HepG2 (cell line): ENCODE measurements at regions not wholly inside any gene's neighbourhood (a gene's known extent, or its start where the extent isn't known, plus 50 kb on each side); places are given as distances from the start of the nearest gene placed in this dataset.

ENCODE experiments used
- CREM ChIP-seq, 2 experiments: sonication (generic) in 1 of 2; formaldehyde crosslinking in 1 of 2; IDR thresholded peaks; 2 replicates each; pipeline versions ENCODE4 v1.4.0 to v1.6.1; 2016 to 2020; ENCODE audit warnings: antibody characterized with exemption in 1 of 2, mild to moderate bottlenecking in 1 of 2, missing genetic modification reagents in 1 of 2
- EEA1 ChIP-seq: sonication (generic); formaldehyde crosslinking; IDR thresholded peaks from 2 replicates; pipeline ENCODE4 v1.5.1; 2020; ENCODE audit warnings: mild to moderate bottlenecking, missing genetic modification reagents, borderline replicate concordance
- FOXA1 ChIP-seq, 2 experiments: fragments of 450-650 bp in 1 of 2; sonication (generic) in 1 of 2; formaldehyde crosslinking in 1 of 2; IDR thresholded peaks; 2 replicates each; pipeline versions ENCODE4 v1.4.0 to v1.6.1; 2016 to 2020; ENCODE audit warnings: missing genetic modification reagents in 1 of 2
- GLI4 ChIP-seq: sonication (generic); formaldehyde crosslinking; IDR thresholded peaks from 2 replicates; pipeline ENCODE4 v1.5.1; 2020; ENCODE audit warnings: missing genetic modification reagents, mild to moderate bottlenecking, moderate library complexity, borderline replicate concordance
- HCFC1 ChIP-seq: fragments of 150-350 bp; IDR thresholded peaks from 2 replicates; pipeline ENCODE4 v1.6.1; 2014; ENCODE audit warnings: low read depth, low read length
- KLF12 ChIP-seq: sonication (generic); formaldehyde crosslinking; IDR thresholded peaks from 2 replicates; pipeline ENCODE4 v1.4.0; 2020; ENCODE audit warnings: missing genetic modification reagents, borderline replicate concordance
- MTF2 ChIP-seq: sonication (generic); formaldehyde crosslinking; IDR thresholded peaks from 2 replicates; pipeline ENCODE4 v1.5.0; 2020; ENCODE audit warnings: missing genetic modification reagents, borderline replicate concordance
- RBM39 ChIP-seq: fragments of 200-400 bp; formaldehyde crosslinking; IDR thresholded peaks from one replicate; pipeline ENCODE4 v1.6.1; 2018; ENCODE audit warnings: antibody characterized with exemption, mild to moderate bottlenecking, low read depth, low read length; ENCODE audit not compliant: poor library complexity, severe bottlenecking
- TBX3 ChIP-seq: fragments of 450-650 bp; IDR thresholded peaks from 2 replicates; pipeline ENCODE4 v1.6.1; 2017; ENCODE audit warnings: antibody characterized with exemption, mild to moderate bottlenecking, inconsistent platforms, borderline replicate concordance
- TEAD2 ChIP-seq: sonication (generic); formaldehyde crosslinking; IDR thresholded peaks from 2 replicates; pipeline ENCODE4 v1.9.0; 2021; ENCODE audit warnings: missing genetic modification reagents
- TOE1 ChIP-seq: sonication (generic); formaldehyde crosslinking; IDR thresholded peaks from 2 replicates; pipeline ENCODE4 v1.4.0; 2020; ENCODE audit warnings: mild to moderate bottlenecking, missing genetic modification reagents
- YY1 ChIP-seq: IDR thresholded peaks from 2 replicates; pipeline ENCODE4 v1.6.1; 2011; ENCODE audit warnings: low read length, low read depth, moderate library complexity, mild to moderate bottlenecking; ENCODE audit not compliant: insufficient read depth, insufficient replicate concordance
- ZNF124 ChIP-seq: sonication (generic); formaldehyde crosslinking; IDR thresholded peaks from 2 replicates; pipeline ENCODE4 v1.4.0; 2020; ENCODE audit warnings: missing genetic modification reagents
- ZNF251 ChIP-seq: sonication (generic); formaldehyde crosslinking; IDR thresholded peaks from 2 replicates; pipeline ENCODE4 v1.9.0; 2021; ENCODE audit warnings: mild to moderate bottlenecking, missing genetic modification reagents
- ZNF296 ChIP-seq: sonication (generic); formaldehyde crosslinking; conservative IDR thresholded peaks from 2 replicates; pipeline ENCODE4 v1.5.0; 2020; ENCODE audit warnings: mild to moderate bottlenecking, missing genetic modification reagents
- ZNF331 ChIP-seq: sonication (generic); formaldehyde crosslinking; IDR thresholded peaks from 2 replicates; pipeline ENCODE4 v1.4.0; 2020; ENCODE audit warnings: missing genetic modification reagents
- ZNF430 ChIP-seq: sonication (generic); formaldehyde crosslinking; IDR thresholded peaks from 2 replicates; pipeline ENCODE4 v1.9.0; 2021; ENCODE audit warnings: mild to moderate bottlenecking, missing genetic modification reagents
- ZNF496 ChIP-seq: sonication (generic); formaldehyde crosslinking; IDR thresholded peaks from 2 replicates; pipeline ENCODE4 v1.8.1; 2023; ENCODE audit warnings: mild to moderate bottlenecking, moderate library complexity, missing genetic modification reagents; ENCODE audit not compliant: insufficient replicate concordance
- ZNF660 ChIP-seq: sonication (generic); formaldehyde crosslinking; IDR thresholded peaks from 2 replicates; pipeline ENCODE4 v1.5.1; 2020; ENCODE audit warnings: mild to moderate bottlenecking, low read depth, missing genetic modification reagents, borderline replicate concordance
- ZNF773 ChIP-seq: sonication (generic); formaldehyde crosslinking; IDR thresholded peaks from 2 replicates; pipeline ENCODE4 v1.4.0; 2020; ENCODE audit warnings: missing genetic modification reagents, borderline replicate concordance
- ZNF891 ChIP-seq: sonication (generic); formaldehyde crosslinking; IDR thresholded peaks from 2 replicates; pipeline ENCODE4 v1.5.0; 2020; ENCODE audit warnings: mild to moderate bottlenecking, missing genetic modification reagents
- TF ChIP-seq, protein P1 (sequence below), 2 experiments: sonication (generic) in 1 of 2; formaldehyde crosslinking in 1 of 2; IDR thresholded peaks; 2 replicates each; pipeline versions ENCODE4 v1.5.1 to v1.6.1; 2011 to 2020; ENCODE audit warnings: borderline replicate concordance in 1 of 2, low read depth in 1 of 2, low read length in 1 of 2, mild to moderate bottlenecking in 1 of 2, missing genetic modification reagents in 1 of 2, moderate library complexity in 1 of 2
- TF ChIP-seq, protein P2 (sequence below): sonication (generic); formaldehyde crosslinking; IDR thresholded peaks from 2 replicates; pipeline ENCODE4 v1.4.0; 2020; ENCODE audit warnings: missing genetic modification reagents
- TF ChIP-seq, protein P3 (sequence below): sonication (generic); formaldehyde crosslinking; IDR thresholded peaks from 2 replicates; pipeline ENCODE4 v1.5.1; 2020; ENCODE audit warnings: missing genetic modification reagents, mild to moderate bottlenecking, borderline replicate concordance

GRCh38 chr5:30605693-30606268 lies 587.7 kb upstream of the CDH6 start (continued):
- no peak for TF ChIP-seq ZNF773 (CRISPR knock-in tag)
- no peak for TF ChIP-seq TEAD2
- TF ChIP-seq EEA1 (CRISPR knock-in tag): no peak
- no peak for TF ChIP-seq HCFC1
- no peak for TF ChIP-seq ZNF496 (CRISPR knock-in tag)
- TF ChIP-seq, protein P1, sequence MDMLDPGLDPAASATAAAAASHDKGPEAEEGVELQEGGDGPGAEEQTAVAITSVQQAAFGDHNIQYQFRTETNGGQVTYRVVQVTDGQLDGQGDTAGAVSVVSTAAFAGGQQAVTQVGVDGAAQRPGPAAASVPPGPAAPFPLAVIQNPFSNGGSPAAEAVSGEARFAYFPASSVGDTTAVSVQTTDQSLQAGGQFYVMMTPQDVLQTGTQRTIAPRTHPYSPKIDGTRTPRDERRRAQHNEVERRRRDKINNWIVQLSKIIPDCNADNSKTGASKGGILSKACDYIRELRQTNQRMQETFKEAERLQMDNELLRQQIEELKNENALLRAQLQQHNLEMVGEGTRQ (IDR thresholded peaks at IDR 0.05; ENCODE audit: low read depth, low read length): no peak
- TF ChIP-seq, protein P1 (CRISPR knock-in tag; IDR thresholded peaks at IDR 0.05; ENCODE audit: borderline replicate concordance): no peak
- TF ChIP-seq, protein P2, sequence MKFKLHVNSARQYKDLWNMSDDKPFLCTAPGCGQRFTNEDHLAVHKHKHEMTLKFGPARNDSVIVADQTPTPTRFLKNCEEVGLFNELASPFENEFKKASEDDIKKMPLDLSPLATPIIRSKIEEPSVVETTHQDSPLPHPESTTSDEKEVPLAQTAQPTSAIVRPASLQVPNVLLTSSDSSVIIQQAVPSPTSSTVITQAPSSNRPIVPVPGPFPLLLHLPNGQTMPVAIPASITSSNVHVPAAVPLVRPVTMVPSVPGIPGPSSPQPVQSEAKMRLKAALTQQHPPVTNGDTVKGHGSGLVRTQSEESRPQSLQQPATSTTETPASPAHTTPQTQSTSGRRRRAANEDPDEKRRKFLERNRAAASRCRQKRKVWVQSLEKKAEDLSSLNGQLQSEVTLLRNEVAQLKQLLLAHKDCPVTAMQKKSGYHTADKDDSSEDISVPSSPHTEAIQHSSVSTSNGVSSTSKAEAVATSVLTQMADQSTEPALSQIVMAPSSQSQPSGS (CRISPR knock-in tag): peak; percentile 88
- TF ChIP-seq TBX3: peak; percentile 99
- TF ChIP-seq MTF2 (CRISPR knock-in tag): no peak
- TF ChIP-seq ZNF660 (CRISPR knock-in tag): no peak
- TF ChIP-seq RBM39: no peak
- no peak; the same call in 1 of the 2 replicates for TF ChIP-seq ZNF430 (CRISPR knock-in tag)
- no peak for TF ChIP-seq ZNF251 (CRISPR knock-in tag)
- no peak for TF ChIP-seq KLF12 (CRISPR knock-in tag)
- TF ChIP-seq ZNF296 (CRISPR knock-in tag): no peak
- TF ChIP-seq, protein P3, sequence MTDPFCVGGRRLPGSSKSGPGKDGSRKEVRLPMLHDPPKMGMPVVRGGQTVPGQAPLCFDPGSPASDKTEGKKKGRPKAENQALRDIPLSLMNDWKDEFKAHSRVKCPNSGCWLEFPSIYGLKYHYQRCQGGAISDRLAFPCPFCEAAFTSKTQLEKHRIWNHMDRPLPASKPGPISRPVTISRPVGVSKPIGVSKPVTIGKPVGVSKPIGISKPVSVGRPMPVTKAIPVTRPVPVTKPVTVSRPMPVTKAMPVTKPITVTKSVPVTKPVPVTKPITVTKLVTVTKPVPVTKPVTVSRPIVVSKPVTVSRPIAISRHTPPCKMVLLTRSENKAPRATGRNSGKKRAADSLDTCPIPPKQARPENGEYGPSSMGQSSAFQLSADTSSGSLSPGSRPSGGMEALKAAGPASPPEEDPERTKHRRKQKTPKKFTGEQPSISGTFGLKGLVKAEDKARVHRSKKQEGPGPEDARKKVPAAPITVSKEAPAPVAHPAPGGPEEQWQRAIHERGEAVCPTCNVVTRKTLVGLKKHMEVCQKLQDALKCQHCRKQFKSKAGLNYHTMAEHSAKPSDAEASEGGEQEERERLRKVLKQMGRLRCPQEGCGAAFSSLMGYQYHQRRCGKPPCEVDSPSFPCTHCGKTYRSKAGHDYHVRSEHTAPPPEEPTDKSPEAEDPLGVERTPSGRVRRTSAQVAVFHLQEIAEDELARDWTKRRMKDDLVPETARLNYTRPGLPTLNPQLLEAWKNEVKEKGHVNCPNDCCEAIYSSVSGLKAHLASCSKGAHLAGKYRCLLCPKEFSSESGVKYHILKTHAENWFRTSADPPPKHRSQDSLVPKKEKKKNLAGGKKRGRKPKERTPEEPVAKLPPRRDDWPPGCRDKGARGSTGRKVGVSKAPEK (CRISPR knock-in tag): no peak
- peak; percentile 94 for TF ChIP-seq CREM (IDR thresholded peaks at IDR 0.05)
- TF ChIP-seq CREM (CRISPR knock-in tag; IDR thresholded peaks at IDR 0.05): no peak
- no peak for TF ChIP-seq GLI4
- TF ChIP-seq ZNF124 (CRISPR knock-in tag): peak; percentile 55; the same call in 1 of the 2 replicates
- peak; percentile 24; the same call in 1 of the 2 replicates for TF ChIP-seq TOE1 (CRISPR knock-in tag)
- peak; percentile 100 for TF ChIP-seq FOXA1 (IDR thresholded peaks at IDR 0.05)
- peak; percentile 99 for TF ChIP-seq FOXA1 (CRISPR knock-in tag; IDR thresholded peaks at IDR 0.05)
- no peak for TF ChIP-seq YY1
- no peak for TF ChIP-seq ZNF891 (CRISPR knock-in tag)
- peak; percentile 82; the same call in 1 of the 2 replicates for TF ChIP-seq ZNF331
